ENCODE measurements at regions not wholly inside any gene's neighbourhood (a gene's known extent, or its start where the extent isn't known, plus 50 kb on each side); places are given as distances from the start of the nearest gene placed in this dataset.

DNA sequence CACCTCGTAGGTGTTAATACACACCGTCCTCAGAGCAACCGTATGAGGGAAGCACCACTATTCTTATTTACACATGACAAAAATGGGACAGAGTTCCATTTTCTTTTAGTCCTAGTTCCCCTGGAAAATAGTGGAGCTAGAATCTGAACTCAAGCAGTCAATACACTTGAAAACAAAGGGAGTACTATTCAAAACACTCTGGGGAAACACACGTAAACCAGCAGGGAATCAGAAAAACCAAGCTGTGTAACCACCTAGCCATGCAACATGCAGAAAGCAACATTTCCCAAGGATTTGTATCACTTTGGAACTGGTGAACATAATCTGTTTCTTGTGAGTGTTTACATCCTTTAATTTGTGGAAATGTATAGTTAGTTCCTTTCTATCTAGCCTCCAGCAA, 208.2 kb downstream of the UBE2E3 start:
- TF ChIP-seq CTCF (IDR thresholded peaks at IDR 0.05), result no peak

DNA sequence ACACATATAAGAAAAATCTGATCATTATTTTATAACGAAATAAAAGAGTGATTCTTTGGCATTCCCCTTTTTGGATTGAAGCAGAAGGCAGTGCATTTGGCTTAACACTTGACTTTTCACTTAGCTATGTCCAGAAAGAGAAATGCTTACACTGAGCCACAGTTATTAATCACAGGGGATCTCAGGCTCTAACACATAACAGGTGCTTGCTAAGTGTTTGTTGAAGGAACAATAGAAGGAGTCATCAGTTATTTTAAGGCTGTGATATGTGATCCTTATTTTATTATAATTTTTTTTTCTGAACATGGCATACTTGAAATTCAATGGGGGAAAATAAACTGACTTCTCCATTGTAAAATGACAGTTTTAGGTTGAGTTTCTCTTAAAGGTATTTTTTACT, 209.5 kb downstream of the UBE2E3 start:
- no peak for TF ChIP-seq CTCF (IDR thresholded peaks at IDR 0.05)

GRCh38 chr2:181190711-181191110, 210.3 kb downstream of the UBE2E3 start:
- no peak for TF ChIP-seq CTCF (IDR thresholded peaks at IDR 0.05)

- TF ChIP-seq CTCF (IDR thresholded peaks at IDR 0.05), result no peak
Observed at GRCh38 chr2:181193550-181193949, 213.1 kb downstream of the UBE2E3 start.

DNA sequence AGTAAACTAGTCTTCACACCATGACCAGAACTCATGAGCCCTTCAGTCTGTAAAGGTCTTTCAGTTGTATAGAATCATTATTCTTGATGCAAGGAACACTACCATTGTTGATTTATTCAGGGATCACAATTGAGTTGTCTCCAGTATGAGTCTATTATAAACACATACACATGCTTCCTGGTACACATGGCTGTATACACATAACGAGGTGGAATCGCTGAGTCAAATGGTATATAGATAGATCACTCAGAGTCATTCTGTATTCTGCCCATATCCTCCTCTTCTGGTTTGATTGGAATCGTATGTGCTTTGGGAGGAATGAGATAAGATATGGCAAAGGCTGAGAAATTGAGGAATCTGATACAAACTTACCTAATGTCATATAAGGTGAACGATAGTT, 216.0 kb downstream of the UBE2E3 start:
- TF ChIP-seq CTCF (IDR thresholded peaks at IDR 0.05), result no peak

DNA sequence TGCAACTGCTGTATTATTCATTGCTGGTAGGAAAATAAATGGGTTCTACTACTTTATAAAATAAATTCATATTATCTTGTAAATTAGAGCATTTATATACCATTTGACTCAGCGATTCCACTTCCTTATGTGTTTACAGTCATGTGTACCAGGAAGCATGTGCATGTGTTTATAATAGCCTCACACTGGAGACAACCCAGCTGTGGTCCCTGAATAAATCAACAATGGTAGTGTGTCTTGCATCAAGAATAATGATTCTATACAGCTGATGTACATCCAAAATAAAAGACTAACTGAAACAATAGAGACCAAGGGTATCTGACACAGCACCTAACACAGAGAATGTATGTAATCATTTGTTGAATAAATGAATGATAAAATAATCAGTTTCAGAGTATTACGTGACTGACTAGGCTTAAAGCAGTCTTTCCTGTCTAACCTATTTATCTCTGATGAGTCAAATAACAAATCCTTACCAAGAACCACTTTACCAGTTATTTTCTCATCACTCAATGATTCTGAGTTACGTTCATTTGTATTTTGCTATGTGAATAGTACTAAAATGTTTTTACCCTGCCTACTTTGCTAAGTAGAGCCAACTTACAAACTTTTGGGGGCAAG, 216.8 kb downstream of the UBE2E3 start:
- no peak for TF ChIP-seq CTCF (IDR thresholded peaks at IDR 0.05)

GRCh38 chr2:181198183-181198864, 217.9 kb downstream of the UBE2E3 start:
- no peak for TF ChIP-seq CTCF (IDR thresholded peaks at IDR 0.05)

All from LNCAP (cell line).